A549 (cell line): ENCODE measurements at regions not wholly inside any gene's neighbourhood (a gene's known extent, or its start where the extent isn't known, plus 50 kb on each side); places are given as distances from the start of the nearest gene placed in this dataset.

Experiments
- ATAC-seq, 2 experiments: fragments of 200-7000 bp in 1 of 2; fragments of >200 bp in 1 of 2; cut with Nextera tagmentation in 1 of 2; cut with Tn5 transposase in 1 of 2; 3 replicates each; pipeline versions ENCODE4 v1.8.0 to v1.9.1; 2018 to 2020; ENCODE audit warnings: mild to moderate bottlenecking in 1 of 2, moderate library complexity in 1 of 2
- CTCF ChIA-PET: fragments of 300-600 bp; sonication (Branson Sonifier 250); formaldehyde crosslinking; extraction: SDS; loops from one replicate; lab custom pipeline; 2021; ENCODE audit warnings: antibody characterized with exemption, inconsistent platforms; lab: Yijun Ruan, JAX
- POLR2A ChIA-PET: fragments of 350-600 bp; formaldehyde crosslinking; extraction: SDS; loops from one replicate; lab custom pipeline; 2021; ENCODE audit warnings: antibody characterized with exemption, inconsistent platforms; lab: Yijun Ruan, JAX
- DNase-seq, 2 experiments: peaks; one replicate each; pipeline versions ENCODE4 v3.0.0 to v3.0.0-alpha.2; 2011 to 2016; ENCODE audit warnings: low read depth in 1 of 2, low spot score in 1 of 2
- FAIRE-seq: peaks from 2 replicates; lab custom pipeline; 2011; peaks lifted over from hg19 to GRCh38; lab: Jason Lieb, UNC
- H3K27ac ChIP-seq, 2 experiments: fragments of >200 bp; sonication (Bioruptor Twin); formaldehyde crosslinking; 3 replicates each; pipeline ENCODE4 v1.5.1; 2016 to 2017
- H3K4me1 ChIP-seq: fragments of >200 bp; sonication (Bioruptor Twin); formaldehyde crosslinking; 3 replicates; pipeline ENCODE4 v1.6.1; 2016
- H3K4me2 ChIP-seq: fragments of >200 bp; sonication (Bioruptor Twin); formaldehyde crosslinking; 3 replicates; pipeline ENCODE4 v1.6.1; 2016
- H3K4me3 ChIP-seq: fragments of >200 bp; sonication (Bioruptor Twin); formaldehyde crosslinking; 3 replicates; pipeline ENCODE4 v1.5.1; 2016
- H3K9me3 ChIP-seq: fragments of >200 bp; sonication (Bioruptor Twin); formaldehyde crosslinking; 3 replicates; pipeline ENCODE4 v1.6.1; 2016
- CEBPB ChIP-seq, 2 experiments: fragments of >200 bp in 1 of 2; sonication (Bioruptor Twin) in 1 of 2; formaldehyde crosslinking in 1 of 2; IDR thresholded peaks; 2 replicates each; pipeline ENCODE4 v1.6.1; 2012 to 2016
- CHD4 ChIP-seq: fragments of 200-600 bp; sonication (generic); IDR thresholded peaks from 2 replicates; pipeline ENCODE4 v1.6.1; 2016; ENCODE audit warnings: antibody characterized with exemption, mild to moderate bottlenecking, borderline replicate concordance
- EHF ChIP-seq: fragments of 250-450 bp; sonication (Bioruptor Pico); IDR thresholded peaks from 2 replicates; pipeline ENCODE4 v1.5.0; 2020; ENCODE audit warnings: mild to moderate bottlenecking
- FOSL2 ChIP-seq, 2 experiments: fragments of 450-650 bp in 1 of 2; fragments of >200 bp in 1 of 2; sonication (Bioruptor Twin) in 1 of 2; formaldehyde crosslinking; IDR thresholded peaks; 2 replicates each; pipeline versions ENCODE4 v1.5.0 to v1.6.1; 2016 to 2020; ENCODE audit warnings: mild to moderate bottlenecking in 1 of 2, moderate library complexity in 1 of 2
- HDAC2 ChIP-seq: fragments of 200-600 bp; sonication (generic); IDR thresholded peaks from 2 replicates; pipeline ENCODE4 v1.6.1; 2016
- HOXA7 ChIP-seq: fragments of 250-450 bp; sonication (Bioruptor Pico); IDR thresholded peaks from 2 replicates; pipeline ENCODE4 v1.5.0; 2020; ENCODE audit warnings: mild to moderate bottlenecking, moderate library complexity
- JUN ChIP-seq, 2 experiments: fragments of >200 bp; sonication (Bioruptor Twin); formaldehyde crosslinking; IDR thresholded peaks; 2 replicates in 1 of 2; 3 replicates in 1 of 2; pipeline ENCODE4 v1.6.1; 2016 to 2017
- JUNB ChIP-seq: fragments of >200 bp; sonication (Bioruptor Twin); formaldehyde crosslinking; IDR thresholded peaks from 2 replicates; pipeline ENCODE4 v1.6.1; 2016
- MAFK ChIP-seq: fragments of 450-650 bp; IDR thresholded peaks from 2 replicates; pipeline ENCODE4 v1.6.1; 2014; ENCODE audit not compliant: partially characterized antibody
- MAZ ChIP-seq: fragments of 150-350 bp; IDR thresholded peaks from 2 replicates; pipeline ENCODE4 v1.6.1; 2014; ENCODE audit warnings: antibody characterized with exemption, low read depth, low read length, borderline replicate concordance
- MYC ChIP-seq: IDR thresholded peaks from 2 replicates; pipeline ENCODE4 v1.6.1; 2012; ENCODE audit warnings: mild to moderate bottlenecking, inconsistent platforms, low read length, improper control_type of control experiment, borderline replicate concordance
- PHF8 ChIP-seq: fragments of 200-600 bp; sonication (generic); IDR thresholded peaks from 2 replicates; pipeline ENCODE4 v1.6.1; 2016; ENCODE audit warnings: low read depth, mild to moderate bottlenecking, antibody characterized with exemption, moderate library complexity, borderline replicate concordance
- POLR2A ChIP-seq: IDR thresholded peaks from 2 replicates; pipeline ENCODE4 v1.6.1; 2012; ENCODE audit warnings: mild to moderate bottlenecking, low read length
- RCOR1 ChIP-seq: fragments of 150-350 bp; IDR thresholded peaks from 2 replicates; pipeline ENCODE4 v1.6.1; 2014; ENCODE audit warnings: antibody characterized with exemption, low read length, low read depth
- SMC3 ChIP-seq: fragments of >200 bp; sonication (Bioruptor Twin); formaldehyde crosslinking; IDR thresholded peaks from 3 replicates; pipeline ENCODE4 v1.6.1; 2018; ENCODE audit warnings: inconsistent platforms
- ZFP36 ChIP-seq: fragments of 450-650 bp; IDR thresholded peaks from 2 replicates; pipeline ENCODE4 v1.6.1; 2014; ENCODE audit warnings: borderline replicate concordance; ENCODE audit not compliant: partially characterized antibody
- ZNF302 ChIP-seq: fragments of 250-450 bp; sonication (Bioruptor Pico); IDR thresholded peaks from 2 replicates; pipeline ENCODE4 v1.9.0; 2021; ENCODE audit warnings: inconsistent platforms, mild to moderate bottlenecking, moderate library complexity
- WGBS: methylation state at CpG from one replicate; pipeline ENCODE4 v1.1.6; 2017; ENCODE audit errors: missing lambda C conversion rate; 5-methylcytosine and 5-hydroxymethylcytosine counted together
- TF ChIP-seq, protein P1 (sequence below): IDR thresholded peaks from 2 replicates; pipeline ENCODE4 v1.6.1; 2012; ENCODE audit warnings: low read depth, borderline replicate concordance
- TF ChIP-seq, protein P2 (sequence below): fragments of >200 bp; sonication (Bioruptor Twin); formaldehyde crosslinking; IDR thresholded peaks from 2 replicates; pipeline ENCODE4 v1.6.1; 2016
- TF ChIP-seq, protein P3 (sequence below): fragments of 450-650 bp; IDR thresholded peaks from 2 replicates; pipeline ENCODE4 v1.6.1; 2014; ENCODE audit warnings: antibody characterized with exemption
- TF ChIP-seq, protein P4 (sequence below): IDR thresholded peaks from 2 replicates; pipeline ENCODE4 v1.6.1; 2012
- TF ChIP-seq, protein P5 (sequence below): fragments of 250-450 bp; sonication (Bioruptor Pico); IDR thresholded peaks from 2 replicates; pipeline ENCODE4 v1.5.0; 2020; ENCODE audit warnings: low read depth, mild to moderate bottlenecking, moderate library complexity
- TF ChIP-seq, protein P6 (sequence below): fragments of >200 bp; sonication (Bioruptor Twin); formaldehyde crosslinking; IDR thresholded peaks from 3 replicates; pipeline ENCODE4 v1.6.1; 2016

DNA sequence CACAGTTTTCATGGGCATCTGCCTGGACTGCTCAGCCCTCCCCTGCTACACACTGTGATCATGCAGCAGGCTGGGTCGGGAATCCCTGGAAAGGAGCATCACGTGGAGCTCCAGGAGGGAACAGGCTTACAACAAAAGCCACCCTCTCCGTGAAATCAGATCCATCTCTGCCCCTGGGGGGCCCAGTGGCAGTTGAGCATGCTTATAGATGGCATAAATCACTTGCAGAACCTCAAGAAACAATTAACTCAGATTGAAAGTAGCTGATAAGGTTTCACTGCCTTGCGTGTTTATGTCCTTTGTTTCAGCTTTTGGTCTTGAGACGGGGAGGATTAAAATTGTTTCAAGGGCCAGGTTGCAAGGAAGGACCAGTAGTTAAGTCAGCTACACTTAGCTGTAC, 354.8 kb upstream of the MEIS1 start:
- CTCF ChIA-PET = no interaction called here
- POLR2A ChIA-PET = no interaction called here
- no peak overlapping the region for H3K4me2 ChIP-seq
- TF ChIP-seq, protein P1, sequence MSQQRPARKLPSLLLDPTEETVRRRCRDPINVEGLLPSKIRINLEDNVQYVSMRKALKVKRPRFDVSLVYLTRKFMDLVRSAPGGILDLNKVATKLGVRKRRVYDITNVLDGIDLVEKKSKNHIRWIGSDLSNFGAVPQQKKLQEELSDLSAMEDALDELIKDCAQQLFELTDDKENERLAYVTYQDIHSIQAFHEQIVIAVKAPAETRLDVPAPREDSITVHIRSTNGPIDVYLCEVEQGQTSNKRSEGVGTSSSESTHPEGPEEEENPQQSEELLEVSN = no peak
- no peaks in the 10 kb centered on the region for H3K9me3 ChIP-seq
- no peak overlapping the region for H3K4me3 ChIP-seq
- no peak overlapping the region for H3K27ac ChIP-seq
- DNase-seq (no peak), FAIRE-seq (no peak), ATAC-seq (no peak)
- H3K4me1 ChIP-seq = no peaks in the 10 kb centered on the region
- WGBS = 1% methylated on average over 5 of the region's 5 CpGs

DNA sequence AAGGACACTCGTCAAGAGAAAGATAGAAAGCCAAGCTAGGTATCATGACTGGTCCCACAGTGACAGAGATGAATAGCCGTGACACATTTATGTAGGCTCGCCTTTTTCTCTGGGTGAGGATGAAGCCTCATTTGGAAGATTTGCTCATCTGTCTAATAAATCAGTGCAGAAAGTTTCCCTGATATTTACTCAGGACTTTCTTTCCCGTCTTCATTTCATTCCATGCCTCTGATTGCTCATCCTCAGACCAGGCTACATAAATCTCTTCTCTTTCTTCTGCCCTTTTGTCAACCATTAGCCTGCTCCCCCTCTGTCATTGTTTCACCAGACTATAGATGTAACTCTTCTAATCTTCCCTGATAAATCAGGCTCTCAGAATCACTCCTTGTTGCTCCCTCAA, 361.8 kb upstream of the MEIS1 start:
- ChIA-PET POLR2A (no interaction called here), CTCF (interaction anchor here (0.7 kb wide), 1 partner anchor 8 kb away, joined by 4 read pairs; no protein-coding TSS in a partner anchor)
- 5% methylated on average over 4 of the region's 4 CpGs for WGBS
- no peak overlapping the region for H3K27ac ChIP-seq
- H3K4me1 ChIP-seq = no peaks in the 10 kb centered on the region
- no peak for DNase-seq
- no peak for ATAC-seq
- no peak overlapping the region for H3K4me3 ChIP-seq
- no peak overlapping the region for H3K4me2 ChIP-seq
- H3K9me3 ChIP-seq = no peaks in the 10 kb centered on the region
- FAIRE-seq = no peak
- no peak for TF ChIP-seq SMC3
- TF ChIP-seq HOXA7 = no peak
- TF ChIP-seq, protein P2, sequence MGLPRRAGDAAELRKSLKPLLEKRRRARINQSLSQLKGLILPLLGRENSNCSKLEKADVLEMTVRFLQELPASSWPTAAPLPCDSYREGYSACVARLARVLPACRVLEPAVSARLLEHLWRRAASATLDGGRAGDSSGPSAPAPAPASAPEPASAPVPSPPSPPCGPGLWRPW = no peak
- TF ChIP-seq HDAC2 = no peak
- no peak for TF ChIP-seq MYC
- TF ChIP-seq, all 56 proteins: peak for 0

DNA sequence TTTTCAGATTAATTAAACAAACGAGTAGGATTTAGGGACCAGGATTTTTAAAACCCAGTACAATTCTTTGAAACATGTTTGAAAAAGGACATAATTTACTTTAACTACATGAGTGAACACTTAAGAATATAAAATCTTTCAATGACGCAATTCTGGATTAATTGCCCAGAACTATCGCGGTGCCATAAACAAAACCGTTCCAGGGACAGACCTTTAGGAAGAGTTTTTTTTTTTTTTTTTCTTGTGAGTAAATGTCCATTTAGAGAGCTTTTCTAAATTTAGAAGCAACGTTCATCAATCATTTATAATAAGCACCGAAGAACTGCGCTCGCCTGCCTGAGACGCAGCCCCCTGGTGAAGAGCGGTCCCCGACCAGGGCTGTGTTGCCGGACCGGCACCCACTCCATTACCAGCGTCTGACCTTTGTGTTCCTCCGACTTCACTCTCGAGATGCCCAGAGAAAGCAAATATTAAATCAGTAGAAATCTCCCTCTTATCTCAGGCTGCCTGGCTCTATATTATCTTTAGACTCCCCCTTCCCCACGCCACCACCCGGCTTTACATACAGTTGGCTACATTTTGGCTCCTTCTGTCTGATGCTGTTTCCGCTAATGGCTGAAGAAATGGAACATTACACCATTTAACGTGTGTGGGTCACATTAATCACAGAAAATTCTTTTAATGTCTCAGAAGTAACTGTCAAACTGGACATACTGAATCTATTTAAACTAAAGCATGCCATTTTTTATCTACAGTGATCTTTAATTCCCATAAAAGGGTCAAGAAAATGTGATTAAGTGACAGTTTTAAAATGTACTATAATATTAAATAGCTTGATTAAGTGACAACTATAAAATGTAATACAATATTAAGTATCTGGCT, 364.0 kb upstream of the MEIS1 start:
- 29% methylated on average over 21 of the region's 21 CpGs for WGBS
- ChIA-PET CTCF (no interaction called here), POLR2A (no interaction called here)
- TF ChIP-seq JUNB (no peak), SMC3 (no peak), EHF (CRISPR knock-in tag) (no peak)
- Histone ChIP-seq H3K27ac (no peak overlapping the region), H3K4me1 (no peaks in the 10 kb centered on the region), H3K9me3 (no peaks in the 10 kb centered on the region), H3K4me2 (no peak overlapping the region), H3K4me3 (no peak overlapping the region)
- DNase-seq = no peak
- FAIRE-seq = no peak
- ATAC-seq = no peak

DNA sequence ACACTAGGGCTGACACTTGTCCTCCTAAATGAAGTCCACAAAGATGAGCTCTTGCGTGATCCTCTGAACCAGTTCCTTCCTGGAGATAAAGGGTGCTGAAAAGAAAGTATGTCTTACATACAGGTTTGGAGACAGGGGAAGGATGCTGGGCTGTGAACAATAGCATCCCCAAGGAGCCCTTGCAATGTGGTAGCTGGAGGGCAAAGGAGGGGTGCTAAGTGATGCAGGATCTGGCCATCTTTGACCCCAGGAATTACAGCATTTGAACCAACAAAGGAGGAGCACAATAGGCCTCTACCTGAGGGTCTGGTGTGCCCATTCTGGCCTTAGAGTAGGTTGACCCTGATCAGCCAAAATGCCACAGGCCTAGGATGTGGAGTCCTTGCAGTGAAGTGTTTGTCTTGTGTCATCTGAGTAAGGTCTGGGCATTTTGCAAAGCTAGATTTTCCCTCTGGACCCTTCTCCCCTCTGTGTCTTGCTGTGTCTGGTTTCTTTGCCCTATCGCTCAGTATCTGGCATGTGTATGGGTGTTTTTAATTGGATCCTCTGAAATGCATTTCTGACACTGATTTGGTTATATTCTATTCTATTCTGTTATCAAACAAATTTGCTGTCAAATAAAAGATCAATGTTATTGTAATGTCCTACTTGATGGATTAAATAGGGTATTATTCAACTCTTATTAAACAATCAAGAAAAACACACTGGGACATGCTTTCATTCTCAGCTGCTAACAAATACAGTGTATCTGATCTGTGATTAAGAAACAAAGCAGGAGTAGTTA, 364.8 kb upstream of the MEIS1 start:
- H3K9me3 ChIP-seq = no peaks in the 10 kb centered on the region
- FAIRE-seq = no peak
- H3K4me2 ChIP-seq = no peak overlapping the region
- ChIA-PET POLR2A (no interaction called here), CTCF (no interaction called here)
- no peak overlapping the region for H3K4me3 ChIP-seq
- WGBS = 49% methylated on average over 2 of the region's 2 CpGs
- no peak for ATAC-seq
- no peak for DNase-seq
- no peaks in the 10 kb centered on the region for H3K4me1 ChIP-seq
- no peak overlapping the region for H3K27ac ChIP-seq
- TF ChIP-seq FOSL2 (IDR thresholded peaks at IDR 0.05) = no peak
- TF ChIP-seq FOSL2 (CRISPR knock-in tag; IDR thresholded peaks at IDR 0.05) = no peak
- no peak for TF ChIP-seq ZFP36
- TF ChIP-seq, protein P3, sequence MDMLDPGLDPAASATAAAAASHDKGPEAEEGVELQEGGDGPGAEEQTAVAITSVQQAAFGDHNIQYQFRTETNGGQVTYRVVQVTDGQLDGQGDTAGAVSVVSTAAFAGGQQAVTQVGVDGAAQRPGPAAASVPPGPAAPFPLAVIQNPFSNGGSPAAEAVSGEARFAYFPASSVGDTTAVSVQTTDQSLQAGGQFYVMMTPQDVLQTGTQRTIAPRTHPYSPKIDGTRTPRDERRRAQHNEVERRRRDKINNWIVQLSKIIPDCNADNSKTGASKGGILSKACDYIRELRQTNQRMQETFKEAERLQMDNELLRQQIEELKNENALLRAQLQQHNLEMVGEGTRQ = no peak
- no peak for TF ChIP-seq CEBPB (IDR thresholded peaks at IDR 0.05)
- no peak for TF ChIP-seq MYC
- TF ChIP-seq, protein P4, sequence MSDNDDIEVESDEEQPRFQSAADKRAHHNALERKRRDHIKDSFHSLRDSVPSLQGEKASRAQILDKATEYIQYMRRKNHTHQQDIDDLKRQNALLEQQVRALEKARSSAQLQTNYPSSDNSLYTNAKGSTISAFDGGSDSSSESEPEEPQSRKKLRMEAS = no peak
- TF ChIP-seq, protein P5, sequence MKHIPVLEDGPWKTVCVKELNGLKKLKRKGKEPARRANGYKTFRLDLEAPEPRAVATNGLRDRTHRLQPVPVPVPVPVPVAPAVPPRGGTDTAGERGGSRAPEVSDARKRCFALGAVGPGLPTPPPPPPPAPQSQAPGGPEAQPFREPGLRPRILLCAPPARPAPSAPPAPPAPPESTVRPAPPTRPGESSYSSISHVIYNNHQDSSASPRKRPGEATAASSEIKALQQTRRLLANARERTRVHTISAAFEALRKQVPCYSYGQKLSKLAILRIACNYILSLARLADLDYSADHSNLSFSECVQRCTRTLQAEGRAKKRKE (CRISPR knock-in tag) = no peak
- no peak for TF ChIP-seq JUN (IDR thresholded peaks at IDR 0.05)
- no peak for TF ChIP-seq JUNB
- no peak for TF ChIP-seq MAFK
- TF ChIP-seq, protein P6, sequence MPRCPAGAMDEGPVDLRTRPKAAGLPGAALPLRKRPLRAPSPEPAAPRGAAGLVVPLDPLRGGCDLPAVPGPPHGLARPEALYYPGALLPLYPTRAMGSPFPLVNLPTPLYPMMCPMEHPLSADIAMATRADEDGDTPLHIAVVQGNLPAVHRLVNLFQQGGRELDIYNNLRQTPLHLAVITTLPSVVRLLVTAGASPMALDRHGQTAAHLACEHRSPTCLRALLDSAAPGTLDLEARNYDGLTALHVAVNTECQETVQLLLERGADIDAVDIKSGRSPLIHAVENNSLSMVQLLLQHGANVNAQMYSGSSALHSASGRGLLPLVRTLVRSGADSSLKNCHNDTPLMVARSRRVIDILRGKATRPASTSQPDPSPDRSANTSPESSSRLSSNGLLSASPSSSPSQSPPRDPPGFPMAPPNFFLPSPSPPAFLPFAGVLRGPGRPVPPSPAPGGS = no peak
- TF ChIP-seq, protein P1 = no peak
- no peak for TF ChIP-seq CHD4
- no peak for TF ChIP-seq PHF8
- no peak for TF ChIP-seq RCOR1
- TF ChIP-seq POLR2A = no peak
- no peak for TF ChIP-seq MAZ
- TF ChIP-seq ZNF302 (CRISPR knock-in tag) = no peak
